Heart left ventricle (tissue), 16 donors: ENCODE measurements at regions not wholly inside any gene's neighbourhood (a gene's known extent, or its start where the extent isn't known, plus 50 kb on each side); places are given as distances from the start of the nearest gene placed in this dataset.

ENCODE experiments used
- ATAC-seq, 4 donors: fragments of 200-7000 bp; cut with Tn5 transposase; one replicate each; pipeline ENCODE4 v1.9.1; 2020 to 2022; ENCODE audit warnings: moderate library complexity in 4 of 4, mild to moderate bottlenecking in 3 of 4, moderate number of reproducible peaks in 1 of 4
- DNase-seq, 5 donors: peaks; one replicate each; pipeline ENCODE4 v3.0.0-alpha.2; 2020
- H3K27ac ChIP-seq, 12 donors: fragments of 200-600 bp; sonication (generic) in 4 of 12; one replicate each; pipeline versions ENCODE4 v1.5.0 to v1.8.0; 2016 to 2022; ENCODE audit warnings: mild to moderate bottlenecking in 2 of 12
- H3K27me3 ChIP-seq, 9 donors: fragments of 200-600 bp; sonication (generic) in 2 of 9; one replicate each; pipeline versions ENCODE4 v1.5.1 to v1.8.0; 2016 to 2022; ENCODE audit warnings: mild to moderate bottlenecking in 3 of 9
- H3K36me3 ChIP-seq, 9 donors: fragments of 200-600 bp; sonication (generic) in 2 of 9; one replicate each; pipeline versions ENCODE4 v1.5.0 to v1.8.0; 2018 to 2022; ENCODE audit warnings: mild to moderate bottlenecking in 2 of 9
- H3K4me1 ChIP-seq, 12 donors: fragments of 200-600 bp; sonication (generic) in 4 of 12; one replicate each; pipeline versions ENCODE4 v1.5.0 to v1.8.0; 2016 to 2022; ENCODE audit warnings: mild to moderate bottlenecking in 3 of 12
- H3K4me3 ChIP-seq, 12 donors: fragments of 200-600 bp; sonication (generic) in 4 of 12; one replicate each; pipeline versions ENCODE4 v1.5.0 to v1.8.0; 2017 to 2022; ENCODE audit warnings: mild to moderate bottlenecking in 9 of 12, moderate library complexity in 4 of 12
- H3K9me3 ChIP-seq, 12 donors: fragments of 200-600 bp; sonication (generic) in 4 of 12; one replicate each; pipeline versions ENCODE4 v1.5.0 to v1.8.0; 2016 to 2022; ENCODE audit warnings: mild to moderate bottlenecking in 1 of 12
- POLR2A ChIP-seq, 2 donors: fragments of 450-650 bp; IDR thresholded peaks; one replicate each; pipeline ENCODE4 v1.6.1; 2017; ENCODE audit warnings: antibody characterized with exemption in 2 of 2, mild to moderate bottlenecking in 2 of 2, moderate library complexity in 2 of 2
- WGBS, 4 donors: extraction: QIAGEN DNeasy Blood & Tissue Kit in 2 of 4; methylation state at CpG; one replicate each; pipeline versions ENCODE4 v1.1.5 to v1.1.7; 2013 to 2018; 5-methylcytosine and 5-hydroxymethylcytosine counted together
- intact Hi-C, 10 donors: fragments of 100-400 bp; cut with DNase I; formaldehyde crosslinking; loops; one replicate each; pipeline versions ENCODE4 v1.11.1 to v1.14.2; 2022
- TF ChIP-seq, protein P1 (sequence below), 12 donors: fragments of 200-600 bp; sonication (generic) in 4 of 12; IDR thresholded peaks; one replicate each; pipeline versions ENCODE4 v1.5.0 to v1.8.0; 2018 to 2022; ENCODE audit warnings: antibody characterized with exemption in 12 of 12, mild to moderate bottlenecking in 5 of 12
- donor health status: ischemic (EF 13 %, LVEDD 7.1; RV severe dilation, severe dysfunction).
- donor health status: healthy with polysubstance abuse.
- donor health status: DM: no; HTN: yes; CAD: no.
- donor health status: DM: no; HTN: no; CAD: no.
- donor health status: ischemic (EF 25% LVEDD 6.9; RV normal size, moderate dysfunction).
- donor health status: ischemic (EF 25% LVEDD 5.7; RV mildly dilated, moderate dysfunction).
- donor health status: healthy.
- donor health status: DM: yes; HTN: yes; CAD: no.
- donor health status: ischemic (EF 35%, LVEDD 5.7; RV mildly dilated, moderate dysfunction).
- donor health status: nonischemic (EF 11% LVEDD 7.7; RV severe dilation, severe dysfunction).
- donor health status: DM: yes; HTN: yes; CAD: no.
- donor health status: PGD.
- donor health status: ischemic (EF 29% LVEDD 5.4; RV normal size, mild dysfunction).
- donor health status: nonischemic (EF 23%, LVEDD 6.1; RV moderate dilation, normal function).

DNA sequence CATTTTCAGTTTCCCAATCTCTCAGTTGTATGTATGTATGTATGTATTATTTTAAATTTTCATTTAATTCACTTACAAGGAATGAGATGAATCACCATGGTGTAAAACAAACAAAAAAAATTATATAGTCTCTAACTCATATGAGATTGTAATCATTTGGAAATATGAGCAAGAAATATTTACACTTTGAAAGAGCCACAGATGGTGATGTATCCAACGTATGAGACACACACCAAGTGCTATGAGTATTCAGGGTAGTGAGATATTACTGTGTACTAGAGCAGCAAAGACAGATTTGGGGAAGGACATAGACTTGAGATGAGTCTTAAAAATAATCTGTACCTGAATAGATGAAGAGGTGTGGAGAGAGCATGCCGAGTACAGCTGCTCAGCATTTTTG is 1154.4 kb downstream of the RAPGEF2 start:
- ATAC-seq, result no peak
- intact Hi-C loops, result no loop called here
- no peak for TF ChIP-seq POLR2A (IDR thresholded peaks at IDR 0.05)
- TF ChIP-seq, protein P1, sequence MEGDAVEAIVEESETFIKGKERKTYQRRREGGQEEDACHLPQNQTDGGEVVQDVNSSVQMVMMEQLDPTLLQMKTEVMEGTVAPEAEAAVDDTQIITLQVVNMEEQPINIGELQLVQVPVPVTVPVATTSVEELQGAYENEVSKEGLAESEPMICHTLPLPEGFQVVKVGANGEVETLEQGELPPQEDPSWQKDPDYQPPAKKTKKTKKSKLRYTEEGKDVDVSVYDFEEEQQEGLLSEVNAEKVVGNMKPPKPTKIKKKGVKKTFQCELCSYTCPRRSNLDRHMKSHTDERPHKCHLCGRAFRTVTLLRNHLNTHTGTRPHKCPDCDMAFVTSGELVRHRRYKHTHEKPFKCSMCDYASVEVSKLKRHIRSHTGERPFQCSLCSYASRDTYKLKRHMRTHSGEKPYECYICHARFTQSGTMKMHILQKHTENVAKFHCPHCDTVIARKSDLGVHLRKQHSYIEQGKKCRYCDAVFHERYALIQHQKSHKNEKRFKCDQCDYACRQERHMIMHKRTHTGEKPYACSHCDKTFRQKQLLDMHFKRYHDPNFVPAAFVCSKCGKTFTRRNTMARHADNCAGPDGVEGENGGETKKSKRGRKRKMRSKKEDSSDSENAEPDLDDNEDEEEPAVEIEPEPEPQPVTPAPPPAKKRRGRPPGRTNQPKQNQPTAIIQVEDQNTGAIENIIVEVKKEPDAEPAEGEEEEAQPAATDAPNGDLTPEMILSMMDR (IDR thresholded peaks at IDR 0.05), result no peak
- no peak overlapping the region for H3K27ac ChIP-seq
- no peaks in the 10 kb centered on the region for H3K4me1 ChIP-seq
- no peaks in the 10 kb centered on the region for H3K36me3 ChIP-seq
- H3K27me3 ChIP-seq, result no peaks in the 10 kb centered on the region
- H3K4me3 ChIP-seq, result no peak overlapping the region
- H3K9me3 ChIP-seq, result peaks cover 0 to 4% (median 0%) of the 10 kb centered on the region in 12 donors
- 62 to 79% (median 78%) methylated on average over 2 of the region's 2 CpGs for WGBS, 4 donors
- no peak for DNase-seq

DNA sequence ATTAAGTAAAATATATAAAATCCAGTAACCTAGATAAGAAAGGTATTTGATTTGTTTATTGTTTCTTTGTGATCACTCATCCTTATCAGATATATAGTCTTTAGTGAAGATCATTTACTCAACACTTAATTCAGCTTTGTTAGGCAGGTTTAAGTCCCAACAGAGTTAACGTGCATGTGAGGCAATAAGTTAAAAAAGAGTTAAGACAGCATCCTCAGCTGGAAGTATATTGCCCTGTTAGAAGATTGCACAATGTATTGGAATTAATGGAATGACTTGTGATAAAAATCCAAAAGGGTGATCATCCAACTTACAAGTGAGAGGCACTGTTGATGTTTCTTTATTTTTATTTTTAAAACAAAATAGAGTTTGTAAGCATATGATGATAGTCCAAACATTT is 1162.1 kb downstream of the RAPGEF2 start:
- H3K9me3 ChIP-seq, result peaks cover 0 to 11% (median 0%) of the 10 kb centered on the region in 12 donors
- TF ChIP-seq, protein P1 (IDR thresholded peaks at IDR 0.05), result no peak
- no peak for TF ChIP-seq POLR2A (IDR thresholded peaks at IDR 0.05)
- intact Hi-C loops, result no loop called here
- WGBS, 4 donors, result 42 to 69% (median 51%) methylated on average over 1 of the region's 1 CpG
- H3K4me3 ChIP-seq, result no peak overlapping the region
- H3K27ac ChIP-seq, result no peak overlapping the region
- DNase-seq (no peak), ATAC-seq (no peak)
- H3K4me1 ChIP-seq, result no peaks in the 10 kb centered on the region
- no peaks in the 10 kb centered on the region for H3K36me3 ChIP-seq
- H3K27me3 ChIP-seq, result no peaks in the 10 kb centered on the region

DNA sequence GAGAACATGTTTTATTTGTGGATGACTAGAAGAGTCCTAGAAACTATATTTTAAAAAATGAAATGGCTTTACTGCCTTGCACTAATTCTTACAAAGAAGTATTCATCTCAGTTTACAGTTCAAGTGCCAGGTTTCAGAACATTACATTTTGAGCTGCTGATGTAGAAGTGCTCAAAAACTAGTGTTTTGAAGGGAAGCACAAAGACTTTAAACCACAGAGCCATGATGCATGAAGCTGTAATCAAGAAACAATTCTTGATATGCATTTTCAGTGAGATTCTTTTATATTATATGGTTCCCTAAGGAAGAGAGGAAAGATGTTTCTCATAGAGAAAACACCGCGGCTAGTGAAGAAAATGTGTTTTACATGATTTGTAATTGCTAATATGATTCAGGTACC is 1163.0 kb downstream of the RAPGEF2 start:
- Histone ChIP-seq H3K4me3 (no peak overlapping the region), H3K27me3 (no peaks in the 10 kb centered on the region), H3K4me1 (no peaks in the 10 kb centered on the region), H3K36me3 (no peaks in the 10 kb centered on the region), H3K27ac (no peak overlapping the region), H3K9me3 (peaks cover 0 to 16% (median 0%) of the 10 kb centered on the region in 12 donors)
- TF ChIP-seq POLR2A (IDR thresholded peaks at IDR 0.05), result no peak
- TF ChIP-seq, protein P1 (IDR thresholded peaks at IDR 0.05), result no peak
- DNase-seq (no peak), ATAC-seq (no peak)
- intact Hi-C loops, result no loop called here
- 75 to 87% (median 83%) methylated on average over 2 of the region's 2 CpGs for WGBS, 4 donors

DNA sequence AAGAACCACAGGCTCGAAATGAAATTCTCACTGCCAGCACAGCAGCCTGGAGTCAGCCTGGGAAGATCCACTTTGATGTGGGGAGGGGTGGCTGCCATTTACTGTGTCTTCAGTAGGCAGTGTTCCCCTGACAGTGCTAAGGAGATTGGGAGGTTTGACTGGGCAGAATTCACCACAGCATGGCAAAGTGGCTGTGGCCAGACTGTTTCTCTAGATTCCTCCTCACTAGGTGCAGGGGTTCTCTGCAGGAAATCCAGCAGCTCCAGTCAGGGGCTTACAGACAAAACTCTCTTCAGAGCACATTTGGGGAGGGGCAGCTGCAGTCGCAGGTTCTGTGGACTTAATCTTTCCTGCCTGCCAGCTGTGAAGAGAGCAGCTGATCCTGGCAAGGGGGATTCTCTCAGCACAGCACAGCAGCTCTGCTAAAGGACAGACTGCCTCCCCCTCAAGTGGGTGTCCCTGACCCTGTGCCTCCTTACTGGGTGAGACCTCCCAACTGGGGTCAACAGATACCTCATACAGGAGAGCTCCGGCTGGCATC is 1174.0 kb downstream of the RAPGEF2 start:
- intact Hi-C loops, result no loop called here
- 39 to 78% (median 43%) methylated on average over 2 to 3 of the region's 3 CpGs for WGBS, 4 donors

More for the DNA sequence above, 1174.0 kb downstream of the RAPGEF2 start:
- H3K4me1 ChIP-seq, result no peaks in the 10 kb centered on the region
- TF ChIP-seq, protein P1 (IDR thresholded peaks at IDR 0.05), result no peak
- TF ChIP-seq POLR2A (IDR thresholded peaks at IDR 0.05), result no peak
- ATAC-seq (no peak), DNase-seq (no peak)
- peaks cover 0 to 50% (median 13%) of the 10 kb centered on the region in 12 donors for H3K9me3 ChIP-seq
- no peaks in the 10 kb centered on the region for H3K27me3 ChIP-seq
- no peak overlapping the region for H3K27ac ChIP-seq
- no peaks in the 10 kb centered on the region for H3K36me3 ChIP-seq
- H3K4me3 ChIP-seq, result no peak overlapping the region
